RWPE2 (cell line): ENCODE measurements at regions not wholly inside any gene's neighbourhood (a gene's known extent, or its start where the extent isn't known, plus 50 kb on each side); places are given as distances from the start of the nearest gene placed in this dataset.

ENCODE experiments used
- ATAC-seq: fragments of 200-7000 bp; cut with Tn5 transposase; 3 replicates; pipeline ENCODE4 v1.9.1; 2021; ENCODE audit warnings: low read depth
- DNase-seq: peaks from one replicate; pipeline ENCODE4 v3.0.0-alpha.2; 2020; ENCODE audit warnings: low spot score
- H3K27ac ChIP-seq: fragments of 450-650 bp; 2 replicates; pipeline ENCODE4 v1.5.1; 2017; ENCODE audit warnings: mild to moderate bottlenecking; ENCODE audit not compliant: poor library complexity, severe bottlenecking
- H3K27me3 ChIP-seq: fragments of 250-450 bp; sonication (Bioruptor Pico); 2 replicates; pipeline ENCODE4 v1.5.1; 2021; ENCODE audit warnings: mild to moderate bottlenecking, moderate library complexity; ENCODE audit not compliant: insufficient read depth, poor library complexity, severe bottlenecking
- H3K36me3 ChIP-seq: fragments of 250-450 bp; sonication (Bioruptor Pico); 2 replicates; pipeline ENCODE4 v1.5.1; 2020; ENCODE audit warnings: low read depth, mild to moderate bottlenecking, moderate library complexity
- H3K4me1 ChIP-seq: fragments of 250-450 bp; sonication (Bioruptor Pico); 2 replicates; pipeline ENCODE4 v1.5.1; 2021; ENCODE audit warnings: mild to moderate bottlenecking, moderate library complexity; ENCODE audit not compliant: insufficient read depth, poor library complexity, severe bottlenecking
- H3K4me3 ChIP-seq: fragments of 250-450 bp; sonication (Bioruptor Pico); 2 replicates; pipeline ENCODE4 v1.5.1; 2021; ENCODE audit warnings: mild to moderate bottlenecking, moderate library complexity; ENCODE audit not compliant: severe bottlenecking
- H3K9me3 ChIP-seq: fragments of 250-450 bp; sonication (Bioruptor Pico); 2 replicates; pipeline ENCODE4 v1.5.1; 2021; ENCODE audit warnings: mild to moderate bottlenecking, moderate library complexity; ENCODE audit not compliant: severe bottlenecking
- TF ChIP-seq, protein P1 (sequence below): fragments of 450-650 bp; IDR thresholded peaks from one replicate; pipeline ENCODE4 v1.5.1; 2017; ENCODE audit warnings: mild to moderate bottlenecking, moderate library complexity; ENCODE audit not compliant: poor library complexity, severe bottlenecking

DNA sequence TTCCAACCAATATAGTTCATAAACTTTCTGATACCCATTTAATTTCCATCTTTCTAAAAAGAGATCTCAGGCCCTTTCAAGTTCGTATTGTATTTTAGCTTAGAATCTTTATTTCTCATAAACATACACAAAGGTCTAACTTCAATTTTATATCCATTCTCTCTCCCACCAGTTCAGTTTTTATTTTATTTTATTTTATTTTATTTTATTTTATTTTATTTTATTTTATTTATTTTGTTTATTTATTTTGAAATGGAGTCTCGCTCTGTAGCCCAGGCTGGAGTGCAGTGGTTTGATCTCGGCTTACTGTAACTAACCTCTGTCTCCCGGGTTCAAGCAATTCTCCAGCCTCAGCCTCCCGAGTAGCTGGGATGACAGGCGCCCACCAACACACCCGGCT is 552.8 kb downstream of the SLITRK5 start:
- Histone ChIP-seq H3K4me1 (no peaks in the 10 kb centered on the region), H3K27ac (no peak overlapping the region), H3K4me3 (no peak overlapping the region), H3K36me3 (no peaks in the 10 kb centered on the region), H3K9me3 (no peaks in the 10 kb centered on the region), H3K27me3 (no peaks in the 10 kb centered on the region)
- DNase-seq (no peak), ATAC-seq (no peak)
- TF ChIP-seq, protein P1, sequence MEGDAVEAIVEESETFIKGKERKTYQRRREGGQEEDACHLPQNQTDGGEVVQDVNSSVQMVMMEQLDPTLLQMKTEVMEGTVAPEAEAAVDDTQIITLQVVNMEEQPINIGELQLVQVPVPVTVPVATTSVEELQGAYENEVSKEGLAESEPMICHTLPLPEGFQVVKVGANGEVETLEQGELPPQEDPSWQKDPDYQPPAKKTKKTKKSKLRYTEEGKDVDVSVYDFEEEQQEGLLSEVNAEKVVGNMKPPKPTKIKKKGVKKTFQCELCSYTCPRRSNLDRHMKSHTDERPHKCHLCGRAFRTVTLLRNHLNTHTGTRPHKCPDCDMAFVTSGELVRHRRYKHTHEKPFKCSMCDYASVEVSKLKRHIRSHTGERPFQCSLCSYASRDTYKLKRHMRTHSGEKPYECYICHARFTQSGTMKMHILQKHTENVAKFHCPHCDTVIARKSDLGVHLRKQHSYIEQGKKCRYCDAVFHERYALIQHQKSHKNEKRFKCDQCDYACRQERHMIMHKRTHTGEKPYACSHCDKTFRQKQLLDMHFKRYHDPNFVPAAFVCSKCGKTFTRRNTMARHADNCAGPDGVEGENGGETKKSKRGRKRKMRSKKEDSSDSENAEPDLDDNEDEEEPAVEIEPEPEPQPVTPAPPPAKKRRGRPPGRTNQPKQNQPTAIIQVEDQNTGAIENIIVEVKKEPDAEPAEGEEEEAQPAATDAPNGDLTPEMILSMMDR, result no peak

DNA sequence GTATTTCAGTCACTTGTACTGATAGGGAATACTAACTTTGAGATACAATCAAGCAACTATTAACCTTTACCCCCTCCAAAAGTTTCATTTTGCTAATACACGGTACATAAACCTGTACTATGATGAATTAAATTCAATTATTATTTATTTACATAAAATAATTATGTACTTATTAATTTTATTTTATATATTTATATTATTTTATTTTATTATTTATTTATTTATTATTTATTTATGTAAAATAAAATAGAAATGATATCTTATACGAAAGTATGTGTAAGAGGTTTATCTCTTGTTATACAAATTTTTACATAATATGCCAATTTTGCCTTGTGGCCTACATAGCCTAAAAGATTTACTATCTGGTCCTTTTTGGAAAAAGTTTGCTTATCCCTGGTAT is 564.3 kb downstream of the SLITRK5 start:
- DNase-seq (no peak), ATAC-seq (no peak)
- Histone ChIP-seq H3K27me3 (no peaks in the 10 kb centered on the region), H3K27ac (no peak overlapping the region), H3K4me3 (no peak overlapping the region), H3K9me3 (no peaks in the 10 kb centered on the region), H3K36me3 (no peaks in the 10 kb centered on the region), H3K4me1 (no peaks in the 10 kb centered on the region)
- TF ChIP-seq, protein P1, result no peak

DNA sequence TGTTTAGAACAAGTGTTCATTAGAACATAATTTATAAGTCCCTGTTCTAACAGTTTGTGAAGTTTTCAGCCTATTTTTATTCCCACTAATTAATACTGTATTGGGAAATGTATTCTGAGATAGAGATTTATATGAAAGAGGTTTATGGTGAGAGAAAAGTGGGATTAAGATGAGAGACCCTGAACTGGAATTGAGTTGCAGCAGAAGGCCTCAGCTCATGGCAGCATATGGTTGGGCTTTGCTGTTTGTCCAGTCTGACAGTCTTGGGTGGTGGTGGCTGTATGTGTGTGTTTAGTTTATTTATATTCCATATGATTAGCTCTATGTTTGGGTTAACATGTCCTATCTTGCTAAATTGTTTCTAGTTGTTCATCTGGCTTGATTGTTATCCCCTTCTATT is 575.1 kb downstream of the SLITRK5 start:
- TF ChIP-seq, protein P1, result no peak
- DNase-seq, result no peak
- no peaks in the 10 kb centered on the region for H3K9me3 ChIP-seq
- H3K27me3 ChIP-seq, result no peaks in the 10 kb centered on the region
- no peak overlapping the region for H3K27ac ChIP-seq
- no peaks in the 10 kb centered on the region for H3K4me1 ChIP-seq
- no peaks in the 10 kb centered on the region for H3K36me3 ChIP-seq
- H3K4me3 ChIP-seq, result no peak overlapping the region
- no peak for ATAC-seq

DNA sequence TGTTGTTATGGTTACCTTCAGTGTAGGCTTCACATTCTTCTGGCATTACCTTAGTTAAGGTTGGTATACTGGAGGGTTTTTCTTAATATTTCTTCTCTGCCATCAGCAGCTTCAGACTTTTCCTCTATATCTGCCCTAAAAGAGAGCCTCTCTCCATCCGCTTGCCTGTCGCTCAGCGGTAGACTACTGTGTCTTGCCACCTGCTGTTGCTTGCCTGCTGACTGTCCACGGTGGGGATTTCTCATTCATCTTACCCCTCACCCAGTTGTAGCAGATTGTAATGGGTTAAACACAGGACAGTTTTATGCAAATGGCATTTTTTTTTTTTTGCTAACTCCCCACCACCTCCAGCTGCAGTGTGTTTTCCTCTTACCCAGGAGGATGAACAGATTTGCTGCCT is 577.2 kb downstream of the SLITRK5 start:
- Histone ChIP-seq H3K9me3 (no peaks in the 10 kb centered on the region), H3K27ac (no peak overlapping the region), H3K4me1 (no peaks in the 10 kb centered on the region), H3K36me3 (no peaks in the 10 kb centered on the region), H3K27me3 (no peaks in the 10 kb centered on the region), H3K4me3 (no peak overlapping the region)
- ATAC-seq (no peak), DNase-seq (no peak)
- TF ChIP-seq, protein P1, result no peak

DNA sequence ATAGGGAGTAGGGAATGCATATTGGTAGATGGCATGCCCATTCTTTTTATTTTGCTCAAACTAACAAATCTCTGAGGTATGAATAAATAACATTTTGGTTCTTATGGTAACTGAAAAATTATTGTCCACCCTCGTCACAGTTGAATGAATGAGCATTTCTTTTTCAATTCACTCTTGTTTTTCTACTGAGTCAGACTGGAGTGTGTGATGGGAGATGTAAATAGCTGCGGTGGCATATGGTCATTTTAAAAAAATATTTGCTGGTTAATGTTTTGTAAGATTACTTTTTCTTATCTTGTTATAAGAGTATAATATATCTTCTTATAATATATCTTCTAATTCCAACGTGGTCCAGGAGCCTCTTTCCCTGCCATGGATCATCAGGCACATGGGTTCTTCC is 586.5 kb downstream of the SLITRK5 start:
- no peak overlapping the region for H3K4me3 ChIP-seq

More for the DNA sequence above, 586.5 kb downstream of the SLITRK5 start:
- H3K9me3 ChIP-seq, result no peaks in the 10 kb centered on the region
- H3K36me3 ChIP-seq, result no peaks in the 10 kb centered on the region
- no peak for DNase-seq
- H3K27me3 ChIP-seq, result no peaks in the 10 kb centered on the region
- no peaks in the 10 kb centered on the region for H3K4me1 ChIP-seq
- no peak for ATAC-seq
- TF ChIP-seq, protein P1, result no peak
- H3K27ac ChIP-seq, result no peak overlapping the region
